Omental fat pad (tissue), 3 donors: ENCODE measurements at regions not wholly inside any gene's neighbourhood (a gene's known extent, or its start where the extent isn't known, plus 50 kb on each side); places are given as distances from the start of the nearest gene placed in this dataset.
"Not testable (repeated sequence)": the region's sequence is repeated elsewhere in the genome, so short reads cannot be mapped to it uniquely, and the experiment has no call there.

Source experiments
- ATAC-seq: fragments of 150-250 bp; one replicate; pipeline ENCODE4 v1.9.1; 2016; ENCODE audit warnings: mild to moderate bottlenecking, moderate library complexity; ENCODE audit not compliant: low FRiP score
- DNase-seq: peaks from one replicate; pipeline ENCODE4 v3.0.0-alpha.2; 2019; ENCODE audit warnings: low spot score
- TF ChIP-seq, protein P1 (sequence below), 3 donors: fragments of 450-650 bp; IDR thresholded peaks; one replicate each; pipeline ENCODE4 v1.5.1; 2016 to 2017; ENCODE audit warnings: antibody characterized with exemption in 3 of 3, mild to moderate bottlenecking in 3 of 3, moderate library complexity in 2 of 3

GRCh38 chr4:115456231-115456630 is 342.8 kb upstream of the NDST4 start:
- ATAC-seq (no peak), DNase-seq (no peak)
- TF ChIP-seq, protein P1, sequence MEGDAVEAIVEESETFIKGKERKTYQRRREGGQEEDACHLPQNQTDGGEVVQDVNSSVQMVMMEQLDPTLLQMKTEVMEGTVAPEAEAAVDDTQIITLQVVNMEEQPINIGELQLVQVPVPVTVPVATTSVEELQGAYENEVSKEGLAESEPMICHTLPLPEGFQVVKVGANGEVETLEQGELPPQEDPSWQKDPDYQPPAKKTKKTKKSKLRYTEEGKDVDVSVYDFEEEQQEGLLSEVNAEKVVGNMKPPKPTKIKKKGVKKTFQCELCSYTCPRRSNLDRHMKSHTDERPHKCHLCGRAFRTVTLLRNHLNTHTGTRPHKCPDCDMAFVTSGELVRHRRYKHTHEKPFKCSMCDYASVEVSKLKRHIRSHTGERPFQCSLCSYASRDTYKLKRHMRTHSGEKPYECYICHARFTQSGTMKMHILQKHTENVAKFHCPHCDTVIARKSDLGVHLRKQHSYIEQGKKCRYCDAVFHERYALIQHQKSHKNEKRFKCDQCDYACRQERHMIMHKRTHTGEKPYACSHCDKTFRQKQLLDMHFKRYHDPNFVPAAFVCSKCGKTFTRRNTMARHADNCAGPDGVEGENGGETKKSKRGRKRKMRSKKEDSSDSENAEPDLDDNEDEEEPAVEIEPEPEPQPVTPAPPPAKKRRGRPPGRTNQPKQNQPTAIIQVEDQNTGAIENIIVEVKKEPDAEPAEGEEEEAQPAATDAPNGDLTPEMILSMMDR (IDR thresholded peaks at IDR 0.05), result no peak

GRCh38 chr4:115454228-115454627 is 340.8 kb upstream of the NDST4 start:
- ATAC-seq, result no peak
- TF ChIP-seq, protein P1 (IDR thresholded peaks at IDR 0.05), result no peak
- no peak for DNase-seq

GRCh38 chr4:115453416-115453815 is 340.0 kb upstream of the NDST4 start:
- DNase-seq, result no peak
- TF ChIP-seq, protein P1 (IDR thresholded peaks at IDR 0.05), result no peak
- ATAC-seq, result no peak

GRCh38 chr4:115452229-115452628 is 338.8 kb upstream of the NDST4 start:
- DNase-seq, ATAC-seq: not testable (repeated sequence)

DNA sequence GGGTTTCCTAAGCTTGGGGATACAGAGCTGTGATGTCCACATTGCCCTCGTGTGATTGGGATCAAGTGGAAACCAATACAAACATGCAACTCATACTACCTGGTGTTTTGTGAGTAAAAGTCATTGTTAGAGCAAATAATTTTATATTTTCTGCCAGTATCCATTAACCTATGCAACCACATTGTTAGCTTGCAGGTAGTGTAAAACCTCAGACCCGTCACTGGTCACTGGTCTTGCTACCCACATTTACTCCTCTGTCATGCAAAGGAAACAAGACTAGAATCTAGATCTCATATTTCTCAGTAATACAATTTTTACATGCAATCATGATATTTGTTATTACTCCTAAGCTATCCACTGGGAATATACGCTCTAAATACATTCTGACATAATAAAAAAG is 324.3 kb upstream of the NDST4 start:
- ATAC-seq, result no peak
- TF ChIP-seq, protein P1 (IDR thresholded peaks at IDR 0.05), result no peak
- DNase-seq, result no peak

GRCh38 chr4:115433491-115433890 is 320.1 kb upstream of the NDST4 start:
- no peak for ATAC-seq
- DNase-seq, result no peak
- TF ChIP-seq, protein P1 (IDR thresholded peaks at IDR 0.05), result no peak

DNA sequence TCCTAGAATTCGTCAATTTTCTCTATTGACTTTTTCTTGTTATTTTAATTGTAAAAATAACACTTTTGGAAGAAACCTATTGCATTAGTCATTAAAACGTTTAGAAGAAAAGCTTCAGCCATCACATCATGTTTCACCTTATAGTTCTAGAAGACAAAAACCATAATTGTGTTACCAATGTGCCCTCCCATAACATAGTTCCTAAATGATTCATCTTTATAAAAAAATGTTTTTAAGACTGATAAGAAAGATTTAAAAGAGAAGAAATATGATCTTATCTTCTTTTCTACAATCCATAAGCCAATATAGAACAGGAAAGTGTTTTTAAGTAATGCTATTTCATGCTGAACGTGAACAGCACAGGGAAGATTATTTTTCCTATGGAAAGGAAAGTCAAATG is 316.6 kb upstream of the NDST4 start:
- no peak for DNase-seq
- TF ChIP-seq, protein P1 (IDR thresholded peaks at IDR 0.05), result no peak
- ATAC-seq, result no peak

DNA sequence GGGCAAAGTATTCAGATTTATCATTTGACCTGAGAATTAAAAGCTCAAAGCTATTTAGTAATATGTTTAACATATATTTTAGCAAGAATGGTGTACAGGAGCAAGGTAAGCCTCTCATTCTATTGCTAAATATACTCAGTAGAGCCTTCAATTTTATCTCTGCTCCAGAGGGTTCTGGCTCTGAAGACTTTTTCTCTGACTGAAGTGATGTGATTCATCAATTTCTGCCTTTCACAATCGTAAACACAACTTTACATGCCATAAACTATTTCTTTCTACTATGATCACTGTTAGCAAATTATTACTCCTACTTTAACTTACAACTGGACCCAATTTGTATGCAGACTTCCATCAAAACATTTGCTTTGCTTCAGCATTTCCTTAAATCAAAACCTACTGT is 315.0 kb upstream of the NDST4 start:
- ATAC-seq (no peak), DNase-seq (no peak)
- TF ChIP-seq, protein P1 (IDR thresholded peaks at IDR 0.05), result no peak
